GM18517 (cell line): ENCODE measurements at regions not wholly inside any gene's neighbourhood (a gene's known extent, or its start where the extent isn't known, plus 50 kb on each side); places are given as distances from the start of the nearest gene placed in this dataset.

Experiments
- ATAC-seq: cut with Tn5 transposase; IDR thresholded peaks from one replicate; pipeline ENCODE4 v1.9.1; 2021; ENCODE audit warnings: mild to moderate bottlenecking, moderate library complexity; ENCODE audit not compliant: unreplicated experiment

DNA sequence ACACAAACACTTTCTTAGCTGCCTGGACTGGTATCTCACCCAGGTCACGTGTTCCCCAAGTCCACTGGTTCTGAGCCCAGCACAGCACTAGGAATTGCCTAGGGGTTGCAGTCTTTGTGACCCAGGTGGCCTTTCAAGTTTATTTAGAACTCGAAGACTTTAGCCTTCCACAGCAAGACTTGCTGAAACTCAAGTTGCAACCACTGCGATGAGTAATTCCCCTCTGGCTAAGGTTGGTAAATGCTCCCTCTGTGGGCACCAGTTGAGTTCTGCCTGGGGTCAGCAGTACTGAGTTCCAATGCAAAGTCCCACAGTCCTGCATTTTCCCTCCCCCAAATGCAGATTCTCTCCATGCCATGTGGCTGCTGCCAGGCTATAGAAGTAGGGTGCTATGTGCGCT is 77.6 kb upstream of the MOCS1 start:
- no peak for ATAC-seq

DNA sequence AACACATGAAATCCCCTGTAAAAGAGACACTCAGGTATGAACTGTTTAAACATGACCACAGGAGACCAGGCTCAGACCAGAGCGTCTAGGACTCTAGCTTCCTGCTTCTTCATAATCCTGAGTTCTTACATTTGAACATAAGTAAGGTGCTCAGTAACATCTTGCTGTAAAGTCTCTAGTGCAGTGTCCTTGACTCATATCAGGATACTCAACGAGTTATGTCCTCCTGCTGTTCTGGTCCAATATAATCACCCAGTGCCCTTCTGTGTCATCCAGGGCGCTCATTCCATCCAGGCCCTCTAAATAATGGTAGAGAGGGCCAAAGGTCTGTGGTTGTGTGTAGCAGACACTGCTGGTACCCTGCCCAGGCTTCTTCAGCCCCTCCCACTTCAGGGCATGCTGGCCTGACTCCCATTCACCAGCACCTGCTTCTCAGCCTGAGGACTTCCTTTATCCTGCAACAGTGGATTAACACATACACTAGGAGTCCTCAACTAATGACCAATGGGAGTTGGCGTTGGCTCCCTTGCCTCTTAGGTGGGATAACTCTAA is 66.8 kb upstream of the MOCS1 start:
- no peak for ATAC-seq

- ATAC-seq: no peak
Measured at GRCh38 chr6:39999006-39999867, 65.0 kb upstream of the MOCS1 start.

DNA sequence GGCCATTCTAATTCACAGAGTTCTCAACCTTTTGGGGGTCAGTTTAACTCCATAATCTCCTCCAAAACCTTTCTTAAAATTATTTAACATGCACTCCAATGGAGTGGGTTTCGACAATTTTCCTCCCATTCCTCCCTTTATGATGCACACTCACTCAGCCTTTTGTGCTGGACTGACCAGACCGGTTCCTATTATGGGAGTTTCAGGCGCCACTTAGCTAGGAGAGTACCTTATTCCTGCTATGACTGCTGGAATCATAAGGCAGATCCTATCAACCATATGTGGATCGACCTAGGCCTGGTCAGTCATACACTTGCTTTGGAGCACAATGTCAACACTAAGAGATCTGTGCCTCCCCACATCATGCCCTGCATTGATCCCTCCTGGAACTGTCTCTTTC is 63.9 kb upstream of the MOCS1 start:
- ATAC-seq: no peak

GRCh38 chr6:39997101-39997635 is 62.9 kb upstream of the MOCS1 start:
- ATAC-seq: no peak

DNA sequence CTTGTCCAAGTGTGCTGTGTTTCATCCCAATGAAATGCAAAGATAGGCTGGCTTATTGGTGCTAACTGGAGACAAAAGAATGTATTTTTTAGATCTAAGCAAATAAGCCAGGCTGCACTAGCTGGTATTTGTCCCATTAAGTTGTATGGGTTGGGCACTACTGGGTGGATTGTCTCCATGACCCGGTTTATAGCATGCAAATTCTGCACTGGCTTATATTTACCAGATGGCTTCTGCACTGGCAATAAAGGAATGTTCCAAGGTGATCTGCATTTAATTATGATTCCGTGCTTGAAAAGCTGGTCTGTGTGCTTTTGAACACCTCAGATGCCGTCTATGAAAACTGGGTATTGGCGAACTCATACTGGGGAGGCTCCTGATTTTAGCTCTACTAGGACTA is 61.4 kb upstream of the MOCS1 start:
- no peak for ATAC-seq

GRCh38 chr6:39992861-39993622 is 58.8 kb upstream of the MOCS1 start:
- no peak for ATAC-seq
